GM18508 (cell line): ENCODE measurements at regions not wholly inside any gene's neighbourhood (a gene's known extent, or its start where the extent isn't known, plus 50 kb on each side); places are given as distances from the start of the nearest gene placed in this dataset.

Source experiments
- ATAC-seq: cut with Tn5 transposase; IDR thresholded peaks from one replicate; pipeline ENCODE4 v1.9.1; 2021; ENCODE audit warnings: moderate number of reproducible peaks; ENCODE audit not compliant: insufficient read depth, unreplicated experiment

- ATAC-seq: no peak
Observed at GRCh38 chr2:19689646-19690168, 212.1 kb downstream of the TTC32 start.

DNA sequence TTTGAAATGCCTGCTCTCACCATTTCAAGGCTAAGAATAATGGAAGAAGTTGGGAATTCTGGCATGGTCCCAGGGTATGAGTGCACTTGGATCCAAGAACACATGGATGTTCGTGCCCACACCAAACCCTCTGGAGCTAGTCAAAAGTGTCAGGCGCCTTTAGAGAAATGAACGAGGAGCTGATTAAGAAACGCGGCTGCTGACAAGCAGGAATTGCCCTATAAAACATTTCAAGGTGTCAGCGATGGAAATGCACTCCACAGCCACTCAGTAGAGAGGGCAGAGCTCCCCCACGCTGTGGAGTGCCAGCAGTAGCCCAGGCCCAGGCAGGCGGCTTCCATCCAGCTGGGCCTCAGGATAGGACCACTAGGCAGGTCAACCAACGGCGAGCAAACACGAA, 213.7 kb downstream of the TTC32 start:
- ATAC-seq: no peak

DNA sequence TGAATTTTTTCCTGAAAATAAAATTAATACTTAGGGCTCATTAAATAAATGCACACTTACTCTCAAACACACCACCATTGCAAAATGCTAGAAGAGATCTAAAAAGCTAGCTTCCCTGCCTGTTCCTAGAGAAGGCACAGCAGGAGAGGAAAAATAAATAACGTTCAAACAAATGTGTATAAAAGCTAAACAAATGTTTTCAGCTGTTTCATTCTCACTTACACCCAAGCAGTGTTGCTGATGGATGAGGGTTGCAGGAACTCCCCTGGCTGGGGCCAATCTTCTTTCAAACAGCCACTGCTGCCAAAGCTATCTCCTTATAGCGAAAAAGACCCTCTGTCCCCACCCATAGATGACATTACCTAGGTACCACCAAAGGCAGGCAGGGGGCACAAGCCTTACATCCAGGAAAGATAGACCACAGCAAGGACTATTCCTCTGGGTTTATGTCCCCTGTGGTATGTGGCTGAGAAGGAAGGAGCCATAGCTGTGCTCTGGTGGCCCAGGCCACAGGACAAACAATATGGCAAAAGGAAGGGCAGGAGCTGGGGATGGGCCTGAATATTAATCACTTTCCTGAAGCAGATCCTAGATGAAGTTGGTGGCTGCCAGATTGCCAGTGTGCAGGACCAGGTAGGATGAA, 214.6 kb downstream of the TTC32 start:
- ATAC-seq: no peak

DNA sequence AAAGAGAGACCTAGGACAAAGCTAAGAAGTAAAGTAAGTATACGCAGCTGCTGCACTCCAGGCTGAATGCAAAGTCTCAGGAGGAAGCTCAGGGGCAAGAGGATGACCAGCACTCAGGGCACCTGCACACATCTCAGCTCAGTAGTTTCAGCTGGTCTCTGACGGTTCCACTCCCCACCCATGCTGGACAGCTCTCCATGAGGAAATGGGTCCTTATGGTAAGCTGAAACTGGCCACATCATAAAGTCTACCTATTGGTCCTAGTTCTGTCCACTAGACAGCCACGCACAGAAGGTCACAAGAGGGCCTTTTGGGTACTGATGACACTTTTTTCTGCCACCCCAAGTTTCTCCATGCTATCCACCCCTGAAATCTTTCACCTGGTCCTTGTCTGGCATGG, 215.3 kb downstream of the TTC32 start:
- ATAC-seq: no peak

DNA sequence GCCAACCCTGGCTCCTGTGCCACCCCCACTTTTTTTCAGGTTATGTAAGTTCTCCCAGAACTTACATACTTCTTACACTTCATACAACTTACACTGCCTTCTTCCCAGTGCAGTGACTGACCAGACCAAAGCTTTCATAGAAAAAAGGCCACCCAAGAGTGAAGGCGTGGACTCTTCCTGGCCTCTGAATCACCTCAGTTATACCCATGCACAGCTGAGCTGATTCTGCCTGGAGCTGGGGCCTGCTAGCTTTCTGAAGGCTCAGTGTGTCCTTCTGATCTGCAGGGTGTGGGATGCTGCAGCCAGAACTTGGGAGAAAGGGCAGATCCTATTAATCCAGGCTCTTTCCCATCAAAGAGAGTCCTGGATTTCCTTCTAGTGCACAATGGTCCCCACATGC, 216.1 kb downstream of the TTC32 start:
- ATAC-seq: no peak

- no peak for ATAC-seq
Observed at GRCh38 chr2:19684516-19684915, 217.3 kb downstream of the TTC32 start.

- no peak for ATAC-seq
Observed at GRCh38 chr2:19683556-19683955, 218.2 kb downstream of the TTC32 start.

DNA sequence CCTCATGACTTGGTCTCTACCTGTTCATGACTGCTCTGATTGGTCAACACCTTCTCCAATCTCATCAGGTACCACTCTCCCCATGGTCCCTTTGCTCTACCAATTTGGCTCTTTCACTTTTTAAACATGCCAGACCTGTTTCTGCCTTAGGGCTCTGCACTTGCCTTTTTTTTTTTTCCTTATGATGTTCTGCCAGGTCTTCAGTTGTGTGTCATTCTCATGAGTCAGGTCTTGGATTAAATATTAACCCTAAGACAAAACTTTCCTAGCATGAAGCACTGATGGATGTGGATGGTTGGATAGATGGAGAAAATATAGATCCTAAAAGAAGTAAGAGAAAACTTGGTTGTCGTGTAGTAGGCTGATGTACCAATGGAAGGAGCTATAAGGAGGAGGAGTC, 219.3 kb downstream of the TTC32 start:
- no peak for ATAC-seq

DNA sequence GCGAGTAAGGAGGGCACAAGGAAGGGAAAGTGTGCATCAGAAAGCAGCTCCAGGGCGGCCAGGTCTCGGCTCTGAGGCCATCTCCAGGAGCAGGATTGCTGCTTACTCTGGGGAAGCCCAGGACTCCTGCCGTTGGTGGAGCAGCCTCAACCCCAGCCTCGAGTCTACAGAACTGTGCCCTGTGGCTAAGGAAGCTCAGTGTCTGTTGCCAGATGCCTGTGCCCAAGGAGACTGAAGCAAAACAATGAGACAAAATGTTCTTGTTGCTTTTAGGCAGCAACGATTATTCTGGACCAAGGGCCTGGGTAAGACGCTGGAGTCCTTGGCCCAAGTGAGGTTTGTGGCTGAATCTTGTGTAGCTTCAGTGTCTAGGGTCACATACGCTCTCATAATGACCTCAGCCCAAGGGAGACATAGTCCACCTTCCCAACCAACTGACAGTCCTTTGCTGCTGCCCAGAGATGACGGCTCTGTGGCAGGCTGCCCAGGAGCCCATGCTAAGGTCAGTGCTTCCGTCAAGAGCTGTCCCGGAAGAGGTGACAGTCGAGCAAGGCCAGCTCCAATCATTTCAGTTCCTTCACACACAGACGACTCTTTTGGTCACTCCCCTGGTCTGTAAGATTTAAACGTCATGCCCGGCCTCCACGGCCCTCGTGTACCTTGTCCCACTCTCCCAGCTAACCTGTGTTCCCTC, 223.8 kb downstream of the TTC32 start:
- no peak for ATAC-seq

GRCh38 chr2:19677215-19677777, 224.5 kb downstream of the TTC32 start:
- no peak for ATAC-seq

DNA sequence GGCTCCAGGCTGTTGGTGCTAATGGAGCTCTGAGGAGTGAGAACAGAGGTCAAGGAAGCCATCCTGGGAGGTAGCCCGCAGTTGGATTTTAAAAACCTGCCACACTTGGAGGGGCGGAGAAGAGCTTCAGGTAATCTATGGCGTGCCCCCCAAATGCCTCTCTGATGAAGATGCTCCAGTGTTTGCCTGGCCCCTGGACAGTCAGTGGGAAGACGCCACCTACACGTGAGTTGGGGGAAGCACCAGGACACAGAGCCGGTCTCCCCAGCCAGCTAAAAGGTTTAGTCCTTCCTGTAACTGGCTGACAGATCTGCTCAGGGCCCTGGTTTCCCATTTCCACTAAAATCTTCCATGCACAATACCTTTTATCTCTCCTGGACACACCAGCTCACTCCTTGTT, 225.0 kb downstream of the TTC32 start:
- ATAC-seq: no peak

- ATAC-seq: no peak
Observed at GRCh38 chr2:19675856-19676460, 225.8 kb downstream of the TTC32 start.

DNA sequence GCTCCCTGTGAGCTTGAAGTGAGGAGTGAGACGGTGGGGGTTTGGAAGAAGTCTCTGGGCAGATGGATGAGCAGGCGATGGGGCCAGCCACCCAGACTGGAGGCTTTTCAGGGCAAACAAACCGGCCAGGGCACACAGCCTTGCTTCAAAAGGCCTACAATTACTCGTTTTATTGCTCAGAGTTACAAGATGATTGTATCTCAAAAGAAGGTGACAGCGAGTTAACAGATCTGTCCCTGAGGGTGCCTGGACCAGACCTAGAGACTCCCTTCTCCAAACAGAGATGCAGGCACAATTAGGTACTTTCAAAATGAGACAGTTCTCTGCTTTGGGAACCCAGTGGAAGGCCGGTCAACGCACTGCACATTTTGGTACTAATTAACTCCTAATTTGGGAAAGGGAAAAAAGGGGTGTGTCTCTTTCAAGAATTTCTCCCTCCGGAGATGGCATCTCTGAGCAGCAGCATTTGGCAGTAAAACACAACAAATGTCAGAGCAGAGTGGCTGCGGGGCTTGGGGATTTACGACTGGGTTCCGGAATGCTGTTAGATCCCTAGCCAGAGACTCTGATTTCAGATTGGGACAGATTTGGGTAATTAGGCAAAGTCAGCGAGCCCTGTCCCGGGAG, 226.7 kb downstream of the TTC32 start:
- no peak for ATAC-seq

DNA sequence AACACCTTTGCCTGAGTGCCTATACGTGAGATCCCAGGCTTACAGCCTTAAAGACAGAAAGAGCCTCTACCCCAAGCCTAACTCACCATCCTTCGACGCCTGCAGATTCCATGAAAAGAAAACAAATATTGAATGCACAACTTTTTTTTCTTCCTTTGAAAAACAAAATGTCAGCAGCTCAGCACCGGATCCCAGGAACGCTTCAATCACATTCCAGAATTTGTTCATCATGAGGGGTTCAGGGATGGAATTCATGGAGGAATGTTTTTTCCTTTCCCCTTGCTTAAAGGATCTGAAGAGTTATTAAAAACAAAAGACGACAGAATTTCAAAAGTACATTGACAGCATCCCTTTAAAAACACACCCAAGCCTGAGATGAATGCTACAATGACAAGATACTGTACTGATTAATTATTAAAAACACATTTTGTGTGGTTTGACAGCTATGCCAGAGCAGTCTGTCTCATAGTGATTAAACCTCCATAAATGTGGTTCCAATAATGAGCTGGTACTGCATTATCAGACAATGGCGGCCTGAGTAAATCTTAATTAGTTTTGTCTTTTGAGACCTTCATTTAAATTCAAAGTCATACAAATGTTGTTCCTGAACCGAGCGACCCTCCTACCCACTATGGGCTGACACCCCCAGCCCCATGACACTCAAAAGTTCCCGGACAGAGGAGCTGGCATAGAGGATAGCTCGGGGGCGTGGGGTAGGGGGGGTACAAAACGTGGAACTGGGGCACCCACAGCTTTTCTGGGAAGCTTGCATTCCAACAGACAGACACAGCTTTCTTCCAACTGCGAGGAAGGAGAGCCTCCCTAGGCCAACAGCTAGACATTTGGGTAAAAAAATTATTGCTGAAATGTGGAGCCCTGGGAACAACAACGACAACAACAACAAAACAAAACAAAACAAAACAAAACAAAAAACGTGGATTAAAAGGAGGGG, 227.5 kb downstream of the TTC32 start:
- no peak for ATAC-seq

GRCh38 chr2:19673213-19673791, 228.5 kb downstream of the TTC32 start:
- no peak for ATAC-seq

- no peak for ATAC-seq
Observed at GRCh38 chr2:19671916-19672315, 229.9 kb downstream of the TTC32 start.

GRCh38 chr2:19671311-19671710, 230.5 kb downstream of the TTC32 start:
- no peak for ATAC-seq

- no peak for ATAC-seq
Observed at GRCh38 chr2:19670303-19670702, 231.5 kb downstream of the TTC32 start.

DNA sequence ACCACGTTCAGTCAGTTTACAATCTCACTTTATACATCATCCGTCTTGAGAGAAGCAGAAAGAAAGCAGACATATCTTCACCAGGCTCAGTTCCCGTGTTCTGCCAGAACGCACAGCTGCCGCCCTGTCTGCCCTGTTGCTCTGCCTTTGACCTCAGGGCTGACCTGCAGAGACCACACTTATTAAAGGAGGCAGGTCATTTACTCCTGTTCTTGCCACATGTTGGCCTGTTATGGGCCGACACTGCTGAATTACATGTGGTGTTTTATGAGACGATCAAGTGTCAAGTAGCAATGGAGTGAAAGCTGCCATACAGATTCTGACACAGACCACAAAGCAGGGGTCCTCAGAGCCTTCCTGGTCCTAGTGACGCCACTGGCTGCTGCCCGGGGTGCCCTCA, 232.2 kb downstream of the TTC32 start:
- ATAC-seq: no peak
